A673 (cell line): ENCODE measurements at regions not wholly inside any gene's neighbourhood (a gene's known extent, or its start where the extent isn't known, plus 50 kb on each side); places are given as distances from the start of the nearest gene placed in this dataset.

Experiments
- CTCF ChIP-seq: fragments of 300-800, 200-600 bp; sonication (generic); conservative IDR thresholded peaks from 2 replicates; pipeline ENCODE4 v1.5.1; 2017; ENCODE audit warnings: low read depth, mild to moderate bottlenecking, antibody characterized with exemption, low read length, moderate library complexity, mixed read lengths
- EZH2 ChIP-seq: fragments of 200-600 bp; sonication (generic); IDR thresholded peaks from 2 replicates; pipeline ENCODE4 v1.6.1; 2017; ENCODE audit warnings: borderline replicate concordance, low read depth, mild to moderate bottlenecking, mixed read lengths, antibody characterized with exemption, low read length; ENCODE audit not compliant: poor library complexity, severe bottlenecking

- TF ChIP-seq EZH2: no peak
- no peak for TF ChIP-seq CTCF
These were observed 318.3 kb downstream of the EIPR1 start for GRCh38 chr2:3059141-3059925.
